Heart left ventricle (tissue), 16 donors: ENCODE measurements at regions not wholly inside any gene's neighbourhood (a gene's known extent, or its start where the extent isn't known, plus 50 kb on each side); places are given as distances from the start of the nearest gene placed in this dataset.

Experiments used
- ATAC-seq, 4 donors: fragments of 200-7000 bp; cut with Tn5 transposase; one replicate each; pipeline ENCODE4 v1.9.1; 2020 to 2022; ENCODE audit warnings: moderate library complexity in 4 of 4, mild to moderate bottlenecking in 3 of 4, moderate number of reproducible peaks in 1 of 4
- DNase-seq, 5 donors: peaks; one replicate each; pipeline ENCODE4 v3.0.0-alpha.2; 2020
- H3K27ac ChIP-seq, 12 donors: fragments of 200-600 bp; sonication (generic) in 4 of 12; one replicate each; pipeline versions ENCODE4 v1.5.0 to v1.8.0; 2016 to 2022; ENCODE audit warnings: mild to moderate bottlenecking in 2 of 12
- H3K27me3 ChIP-seq, 9 donors: fragments of 200-600 bp; sonication (generic) in 2 of 9; one replicate each; pipeline versions ENCODE4 v1.5.1 to v1.8.0; 2016 to 2022; ENCODE audit warnings: mild to moderate bottlenecking in 3 of 9
- H3K36me3 ChIP-seq, 9 donors: fragments of 200-600 bp; sonication (generic) in 2 of 9; one replicate each; pipeline versions ENCODE4 v1.5.0 to v1.8.0; 2018 to 2022; ENCODE audit warnings: mild to moderate bottlenecking in 2 of 9
- H3K4me1 ChIP-seq, 12 donors: fragments of 200-600 bp; sonication (generic) in 4 of 12; one replicate each; pipeline versions ENCODE4 v1.5.0 to v1.8.0; 2016 to 2022; ENCODE audit warnings: mild to moderate bottlenecking in 3 of 12
- H3K4me3 ChIP-seq, 12 donors: fragments of 200-600 bp; sonication (generic) in 4 of 12; one replicate each; pipeline versions ENCODE4 v1.5.0 to v1.8.0; 2017 to 2022; ENCODE audit warnings: mild to moderate bottlenecking in 9 of 12, moderate library complexity in 4 of 12
- H3K9me3 ChIP-seq, 12 donors: fragments of 200-600 bp; sonication (generic) in 4 of 12; one replicate each; pipeline versions ENCODE4 v1.5.0 to v1.8.0; 2016 to 2022; ENCODE audit warnings: mild to moderate bottlenecking in 1 of 12
- POLR2A ChIP-seq, 2 donors: fragments of 450-650 bp; IDR thresholded peaks; one replicate each; pipeline ENCODE4 v1.6.1; 2017; ENCODE audit warnings: antibody characterized with exemption in 2 of 2, mild to moderate bottlenecking in 2 of 2, moderate library complexity in 2 of 2
- WGBS, 4 donors: extraction: QIAGEN DNeasy Blood & Tissue Kit in 2 of 4; methylation state at CpG; one replicate each; pipeline versions ENCODE4 v1.1.5 to v1.1.7; 2013 to 2018; 5-methylcytosine and 5-hydroxymethylcytosine counted together
- intact Hi-C, 10 donors: fragments of 100-400 bp; cut with DNase I; formaldehyde crosslinking; loops; one replicate each; pipeline versions ENCODE4 v1.11.1 to v1.14.2; 2022
- TF ChIP-seq, protein P1 (sequence below), 12 donors: fragments of 200-600 bp; sonication (generic) in 4 of 12; IDR thresholded peaks; one replicate each; pipeline versions ENCODE4 v1.5.0 to v1.8.0; 2018 to 2022; ENCODE audit warnings: antibody characterized with exemption in 12 of 12, mild to moderate bottlenecking in 5 of 12
- donor health status: ischemic (EF 13 %, LVEDD 7.1; RV severe dilation, severe dysfunction).
- donor health status: healthy with polysubstance abuse.
- donor health status: DM: no; HTN: yes; CAD: no.
- donor health status: DM: no; HTN: no; CAD: no.
- donor health status: ischemic (EF 25% LVEDD 6.9; RV normal size, moderate dysfunction).
- donor health status: ischemic (EF 25% LVEDD 5.7; RV mildly dilated, moderate dysfunction).
- donor health status: healthy.
- donor health status: DM: yes; HTN: yes; CAD: no.
- donor health status: ischemic (EF 35%, LVEDD 5.7; RV mildly dilated, moderate dysfunction).
- donor health status: nonischemic (EF 11% LVEDD 7.7; RV severe dilation, severe dysfunction).
- donor health status: DM: yes; HTN: yes; CAD: no.
- donor health status: PGD.
- donor health status: ischemic (EF 29% LVEDD 5.4; RV normal size, mild dysfunction).
- donor health status: nonischemic (EF 23%, LVEDD 6.1; RV moderate dilation, normal function).

- Histone ChIP-seq H3K4me1 (peaks cover 0 to 19% (median 14%) of the 10 kb centered on the region in 12 donors), H3K36me3 (no peaks in the 10 kb centered on the region), H3K9me3 (peaks cover 0 to 9% (median 6%) of the 10 kb centered on the region in 12 donors), H3K4me3 (no peak overlapping the region), H3K27ac (peak overlapping the region in 10 of 12 donors; percentile 16 to 83 (median 62)), H3K27me3 (no peaks in the 10 kb centered on the region)
- DNase-seq (no peak), ATAC-seq (no peak)
- TF ChIP-seq, protein P1, sequence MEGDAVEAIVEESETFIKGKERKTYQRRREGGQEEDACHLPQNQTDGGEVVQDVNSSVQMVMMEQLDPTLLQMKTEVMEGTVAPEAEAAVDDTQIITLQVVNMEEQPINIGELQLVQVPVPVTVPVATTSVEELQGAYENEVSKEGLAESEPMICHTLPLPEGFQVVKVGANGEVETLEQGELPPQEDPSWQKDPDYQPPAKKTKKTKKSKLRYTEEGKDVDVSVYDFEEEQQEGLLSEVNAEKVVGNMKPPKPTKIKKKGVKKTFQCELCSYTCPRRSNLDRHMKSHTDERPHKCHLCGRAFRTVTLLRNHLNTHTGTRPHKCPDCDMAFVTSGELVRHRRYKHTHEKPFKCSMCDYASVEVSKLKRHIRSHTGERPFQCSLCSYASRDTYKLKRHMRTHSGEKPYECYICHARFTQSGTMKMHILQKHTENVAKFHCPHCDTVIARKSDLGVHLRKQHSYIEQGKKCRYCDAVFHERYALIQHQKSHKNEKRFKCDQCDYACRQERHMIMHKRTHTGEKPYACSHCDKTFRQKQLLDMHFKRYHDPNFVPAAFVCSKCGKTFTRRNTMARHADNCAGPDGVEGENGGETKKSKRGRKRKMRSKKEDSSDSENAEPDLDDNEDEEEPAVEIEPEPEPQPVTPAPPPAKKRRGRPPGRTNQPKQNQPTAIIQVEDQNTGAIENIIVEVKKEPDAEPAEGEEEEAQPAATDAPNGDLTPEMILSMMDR (IDR thresholded peaks at IDR 0.05): no peak
- no peak for TF ChIP-seq POLR2A (IDR thresholded peaks at IDR 0.05)
- WGBS, 4 donors: 49 to 66% (median 56%) methylated on average over 3 of the region's 3 CpGs
- intact Hi-C loops: no loop called here
These were observed 87.8 kb upstream of the PRDM11 start for GRCh38 chr11:45058647-45058950.

DNA sequence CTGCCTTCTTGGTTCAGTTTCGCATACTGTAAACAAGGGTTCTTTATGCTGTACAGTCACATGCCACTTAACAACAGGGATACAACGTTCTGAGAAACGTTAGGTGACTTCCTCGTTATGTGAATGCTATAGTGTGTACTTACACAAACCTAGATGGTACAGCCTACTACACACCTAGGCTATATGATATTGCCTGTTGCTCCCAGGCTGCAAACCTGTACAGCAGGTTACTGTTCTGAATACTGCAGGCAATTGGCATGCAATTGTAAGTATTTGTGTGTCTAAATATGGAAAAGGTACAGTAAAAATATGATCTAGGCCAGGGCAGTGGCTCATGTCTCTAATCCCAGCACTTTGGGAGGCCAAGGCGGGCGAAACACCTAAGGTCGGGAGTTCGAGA is 85.7 kb upstream of the PRDM11 start:
- no peak for ATAC-seq
- Histone ChIP-seq H3K4me1 (peaks cover 0 to 19% (median 14%) of the 10 kb centered on the region in 12 donors), H3K27ac (no peak overlapping the region), H3K9me3 (peaks cover 0 to 21% (median 9%) of the 10 kb centered on the region in 12 donors), H3K4me3 (no peak overlapping the region), H3K27me3 (no peaks in the 10 kb centered on the region), H3K36me3 (no peaks in the 10 kb centered on the region)
- no peak for TF ChIP-seq POLR2A (IDR thresholded peaks at IDR 0.05)
- TF ChIP-seq, protein P1 (IDR thresholded peaks at IDR 0.05): no peak
- WGBS, 4 donors: 87 to 96% (median 89%) methylated on average over 8 of the region's 8 CpGs
- DNase-seq: no peak
- intact Hi-C loops: no loop called here

GRCh38 chr11:45061641-45062040 is 84.8 kb upstream of the PRDM11 start:
- Histone ChIP-seq H3K9me3 (peaks cover 0 to 23% (median 9%) of the 10 kb centered on the region in 12 donors), H3K27ac (no peak overlapping the region), H3K4me3 (no peak overlapping the region), H3K36me3 (no peaks in the 10 kb centered on the region), H3K27me3 (no peaks in the 10 kb centered on the region), H3K4me1 (peaks cover 0 to 19% (median 14%) of the 10 kb centered on the region in 12 donors)
- 91 to 97% (median 93%) methylated on average over 10 of the region's 10 CpGs for WGBS, 4 donors
- no peak for DNase-seq
- no peak for ATAC-seq
- TF ChIP-seq POLR2A (IDR thresholded peaks at IDR 0.05): no peak
- TF ChIP-seq, protein P1 (IDR thresholded peaks at IDR 0.05): no peak
- intact Hi-C loops: no loop called here

- TF ChIP-seq, protein P1 (IDR thresholded peaks at IDR 0.05): no peak
- no peak for TF ChIP-seq POLR2A (IDR thresholded peaks at IDR 0.05)
- Histone ChIP-seq H3K27ac (no peak overlapping the region), H3K4me1 (peaks cover 0 to 19% (median 14%) of the 10 kb centered on the region in 12 donors), H3K4me3 (no peak overlapping the region), H3K36me3 (no peaks in the 10 kb centered on the region), H3K9me3 (peaks cover 0 to 24% (median 9%) of the 10 kb centered on the region in 12 donors), H3K27me3 (no peaks in the 10 kb centered on the region)
- DNase-seq (no peak), ATAC-seq (no peak)
- WGBS, 4 donors: 84 to 92% (median 88%) methylated on average over 3 of the region's 3 CpGs
- intact Hi-C loops: no loop called here
These were observed 84.3 kb upstream of the PRDM11 start for GRCh38 chr11:45062115-45062514.
